Activated CD4-positive, alpha-beta memory T cell treated with anti-CD3 and anti-CD28 coated beads for 36 hours (primary cell): ENCODE measurements at regions not wholly inside any gene's neighbourhood (a gene's known extent, or its start where the extent isn't known, plus 50 kb on each side); places are given as distances from the start of the nearest gene placed in this dataset.

Experiments
- CTCF ChIA-PET: fragments of 350-600 bp; sonication (Branson Sonifier 250); formaldehyde crosslinking; loops from one replicate; lab custom pipeline; 2021; ENCODE audit warnings: antibody characterized with exemption, inconsistent platforms; lab: Charles Lee
- POLR2A ChIA-PET: fragments of 350-600 bp; sonication (Branson Sonifier 250); formaldehyde crosslinking; loops from one replicate; lab custom pipeline; 2021; ENCODE audit warnings: antibody characterized with exemption; lab: Charles Lee
- DNase-seq: peaks from one replicate; pipeline ENCODE4 v3.0.0-alpha.2; 2020
- H3K27ac Mint-ChIP-seq: one replicate; pipeline ENCODE4 v1.8.0; 2021; ENCODE audit warnings: mixed read lengths
- H3K27me3 Mint-ChIP-seq: one replicate; pipeline ENCODE4 v1.8.0; 2021; ENCODE audit warnings: mixed read lengths
- H3K36me3 Mint-ChIP-seq: one replicate; pipeline ENCODE4 v1.8.0; 2021; ENCODE audit warnings: mixed read lengths
- H3K4me1 Mint-ChIP-seq: one replicate; pipeline ENCODE4 v1.8.0; 2021; ENCODE audit warnings: low read depth, mixed read lengths
- H3K4me3 Mint-ChIP-seq: one replicate; pipeline ENCODE4 v1.8.0; 2021; ENCODE audit warnings: mild to moderate bottlenecking, mixed read lengths
- H3K9me3 Mint-ChIP-seq: one replicate; pipeline ENCODE4 v1.8.0; 2021; ENCODE audit warnings: mixed read lengths
- intact Hi-C: fragments of 100-400 bp; cut with micrococcal nuclease; formaldehyde crosslinking; loops from one replicate; pipeline ENCODE4 v1.15.1; 2023

- no peak for DNase-seq
- H3K9me3 Mint-ChIP-seq: no peaks in the 10 kb centered on the region
- intact Hi-C loops: no loop called here
- no peak overlapping the region for H3K27ac Mint-ChIP-seq
- H3K36me3 Mint-ChIP-seq: no peaks in the 10 kb centered on the region
- no peaks in the 10 kb centered on the region for H3K4me1 Mint-ChIP-seq
- H3K27me3 Mint-ChIP-seq: no peaks in the 10 kb centered on the region
- CTCF ChIA-PET: no interaction called here
- no peak overlapping the region for H3K4me3 Mint-ChIP-seq
- POLR2A ChIA-PET: no interaction called here
These were observed 273.4 kb upstream of the PHYHIPL start for GRCh38 chr10:58903071-58903470.

- intact Hi-C loops: no loop called here
- DNase-seq: no peak
- Mint-ChIP-seq H3K4me3 (no peak overlapping the region), H3K9me3 (no peaks in the 10 kb centered on the region), H3K4me1 (no peaks in the 10 kb centered on the region), H3K27me3 (no peaks in the 10 kb centered on the region), H3K27ac (no peak overlapping the region), H3K36me3 (no peaks in the 10 kb centered on the region)
- POLR2A ChIA-PET: no interaction called here
- CTCF ChIA-PET: no interaction called here
These were observed 266.6 kb upstream of the PHYHIPL start for GRCh38 chr10:58909881-58910280.

GRCh38 chr10:58913717-58914116, 262.7 kb upstream of the PHYHIPL start:
- no peak for DNase-seq

GRCh38 chr10:58918887-58919286, 257.6 kb upstream of the PHYHIPL start:
- ChIA-PET POLR2A (no interaction called here), CTCF (no interaction called here)
- H3K4me1 Mint-ChIP-seq: no peaks in the 10 kb centered on the region
- H3K27me3 Mint-ChIP-seq: peaks cover 2% of the 10 kb centered on the region
- no peak overlapping the region for H3K4me3 Mint-ChIP-seq
- intact Hi-C loops: no loop called here
- no peaks in the 10 kb centered on the region for H3K36me3 Mint-ChIP-seq
- peaks cover 2% of the 10 kb centered on the region for H3K9me3 Mint-ChIP-seq
- DNase-seq: no peak
- no peak overlapping the region for H3K27ac Mint-ChIP-seq

More at GRCh38 chr10:58913717-58914116, 262.7 kb upstream of the PHYHIPL start:
- H3K27me3 Mint-ChIP-seq: no peaks in the 10 kb centered on the region
- intact Hi-C loops: no loop called here
- H3K36me3 Mint-ChIP-seq: no peaks in the 10 kb centered on the region
- CTCF ChIA-PET: no interaction called here
- H3K4me1 Mint-ChIP-seq: no peaks in the 10 kb centered on the region
- no peak overlapping the region for H3K27ac Mint-ChIP-seq
- POLR2A ChIA-PET: no interaction called here
- H3K4me3 Mint-ChIP-seq: no peak overlapping the region
- no peaks in the 10 kb centered on the region for H3K9me3 Mint-ChIP-seq

- no peak overlapping the region for H3K27ac Mint-ChIP-seq
- DNase-seq: no peak
These were observed 256.4 kb upstream of the PHYHIPL start for GRCh38 chr10:58919927-58920654.

GRCh38 chr10:58920655-58921003, 255.8 kb upstream of the PHYHIPL start:
- CTCF ChIA-PET: no interaction called here
- intact Hi-C loops: no loop called here
- peaks cover 2% of the 10 kb centered on the region for H3K27me3 Mint-ChIP-seq

More at GRCh38 chr10:58919927-58920654, 256.4 kb upstream of the PHYHIPL start:
- intact Hi-C loops: no loop called here
- Mint-ChIP-seq H3K36me3 (no peaks in the 10 kb centered on the region), H3K4me1 (no peaks in the 10 kb centered on the region), H3K27me3 (peaks cover 2% of the 10 kb centered on the region), H3K4me3 (no peak overlapping the region), H3K9me3 (peaks cover 2% of the 10 kb centered on the region)
- CTCF ChIA-PET: no interaction called here
- POLR2A ChIA-PET: no interaction called here

GRCh38 chr10:58921421-58921855, 255.0 kb upstream of the PHYHIPL start:
- Mint-ChIP-seq H3K27ac (no peak overlapping the region), H3K4me3 (no peak overlapping the region), H3K4me1 (no peaks in the 10 kb centered on the region), H3K9me3 (peaks cover 3% of the 10 kb centered on the region), H3K27me3 (peaks cover 3% of the 10 kb centered on the region), H3K36me3 (no peaks in the 10 kb centered on the region)
- no peak for DNase-seq
- ChIA-PET CTCF (no interaction called here), POLR2A (no interaction called here)
- intact Hi-C loops: no loop called here

More at GRCh38 chr10:58920655-58921003, 255.8 kb upstream of the PHYHIPL start:
- POLR2A ChIA-PET: no interaction called here
- Mint-ChIP-seq H3K27ac (no peak overlapping the region), H3K4me1 (no peaks in the 10 kb centered on the region), H3K4me3 (no peak overlapping the region), H3K36me3 (no peaks in the 10 kb centered on the region), H3K9me3 (peaks cover 2% of the 10 kb centered on the region)
- no peak for DNase-seq

GRCh38 chr10:58925381-58925780, 251.1 kb upstream of the PHYHIPL start:
- H3K36me3 Mint-ChIP-seq: no peaks in the 10 kb centered on the region
- POLR2A ChIA-PET: no interaction called here
- CTCF ChIA-PET: no interaction called here

GRCh38 chr10:58930500-58930899, 245.9 kb upstream of the PHYHIPL start:
- CTCF ChIA-PET: no interaction called here
- Mint-ChIP-seq H3K27ac (no peak overlapping the region), H3K36me3 (no peaks in the 10 kb centered on the region), H3K27me3 (peaks cover 3% of the 10 kb centered on the region), H3K4me3 (no peak overlapping the region), H3K9me3 (peaks cover 7% of the 10 kb centered on the region), H3K4me1 (no peaks in the 10 kb centered on the region)
- no peak for DNase-seq
- POLR2A ChIA-PET: no interaction called here
- intact Hi-C loops: no loop called here

More at GRCh38 chr10:58925381-58925780, 251.1 kb upstream of the PHYHIPL start:
- H3K27me3 Mint-ChIP-seq: peaks cover 3% of the 10 kb centered on the region
- H3K4me1 Mint-ChIP-seq: no peaks in the 10 kb centered on the region
- intact Hi-C loops: no loop called here
- DNase-seq: no peak
- no peak overlapping the region for H3K27ac Mint-ChIP-seq
- no peak overlapping the region for H3K4me3 Mint-ChIP-seq
- H3K9me3 Mint-ChIP-seq: peaks cover 7% of the 10 kb centered on the region

GRCh38 chr10:58932126-58932525, 244.3 kb upstream of the PHYHIPL start:
- Mint-ChIP-seq H3K4me3 (no peak overlapping the region), H3K36me3 (no peaks in the 10 kb centered on the region), H3K4me1 (no peaks in the 10 kb centered on the region), H3K27ac (no peak overlapping the region), H3K27me3 (peaks cover 1% of the 10 kb centered on the region), H3K9me3 (peaks cover 6% of the 10 kb centered on the region)
- DNase-seq: no peak
- POLR2A ChIA-PET: no interaction called here
- intact Hi-C loops: no loop called here
- CTCF ChIA-PET: no interaction called here

- H3K4me1 Mint-ChIP-seq: no peaks in the 10 kb centered on the region
- POLR2A ChIA-PET: no interaction called here
- intact Hi-C loops: no loop called here
- no peak for DNase-seq
- no peak overlapping the region for H3K4me3 Mint-ChIP-seq
- H3K27ac Mint-ChIP-seq: no peak overlapping the region
- peaks cover 2% of the 10 kb centered on the region for H3K9me3 Mint-ChIP-seq
- CTCF ChIA-PET: no interaction called here
- peaks cover 1% of the 10 kb centered on the region for H3K27me3 Mint-ChIP-seq
- no peaks in the 10 kb centered on the region for H3K36me3 Mint-ChIP-seq
These were observed 243.7 kb upstream of the PHYHIPL start for GRCh38 chr10:58932577-58933314.

- no peaks in the 10 kb centered on the region for H3K4me1 Mint-ChIP-seq
- H3K4me3 Mint-ChIP-seq: no peak overlapping the region
- H3K27ac Mint-ChIP-seq: no peak overlapping the region
- ChIA-PET CTCF (no interaction called here), POLR2A (no interaction called here)
- peaks cover 1% of the 10 kb centered on the region for H3K27me3 Mint-ChIP-seq
- DNase-seq: no peak
- H3K36me3 Mint-ChIP-seq: no peaks in the 10 kb centered on the region
- no peaks in the 10 kb centered on the region for H3K9me3 Mint-ChIP-seq
- intact Hi-C loops: no loop called here
These were observed 240.1 kb upstream of the PHYHIPL start for GRCh38 chr10:58936364-58936763.

- ChIA-PET POLR2A (no interaction called here), CTCF (no interaction called here)
- DNase-seq: no peak
- H3K4me1 Mint-ChIP-seq: no peaks in the 10 kb centered on the region
- no peaks in the 10 kb centered on the region for H3K9me3 Mint-ChIP-seq
- peaks cover 1% of the 10 kb centered on the region for H3K27me3 Mint-ChIP-seq
- intact Hi-C loops: no loop called here
- H3K4me3 Mint-ChIP-seq: no peak overlapping the region
- H3K27ac Mint-ChIP-seq: no peak overlapping the region
- H3K36me3 Mint-ChIP-seq: no peaks in the 10 kb centered on the region
These were observed 239.0 kb upstream of the PHYHIPL start for GRCh38 chr10:58937423-58937822.
